Neural crest cell (in vitro differentiated cells): ENCODE measurements at regions not wholly inside any gene's neighbourhood (a gene's known extent, or its start where the extent isn't known, plus 50 kb on each side); places are given as distances from the start of the nearest gene placed in this dataset.

ENCODE experiments used
- DNase-seq: peaks from one replicate; pipeline ENCODE4 v3.0.0; 2021; ENCODE audit warnings: low read depth, mixed read lengths, low spot score
- H3K27ac Mint-ChIP-seq: one replicate; pipeline ENCODE4 v1.8.0; 2021; ENCODE audit warnings: mild to moderate bottlenecking, mixed read lengths; ENCODE audit not compliant: unreplicated experiment
- H3K27me3 Mint-ChIP-seq: 2 replicates; pipeline ENCODE4 v1.8.0; 2021; ENCODE audit warnings: low read depth, mild to moderate bottlenecking, mixed read lengths
- H3K36me3 Mint-ChIP-seq: 2 replicates; pipeline ENCODE4 v1.8.0; 2021; ENCODE audit warnings: low read depth, mild to moderate bottlenecking, mixed read lengths
- H3K4me1 Mint-ChIP-seq: 2 replicates; pipeline ENCODE4 v1.8.0; 2021; ENCODE audit warnings: mixed read lengths
- H3K4me3 Mint-ChIP-seq: one replicate; pipeline ENCODE4 v1.8.0; 2021; ENCODE audit warnings: mild to moderate bottlenecking, mixed read lengths
- H3K9me3 Mint-ChIP-seq: 2 replicates; pipeline ENCODE4 v1.8.0; 2021; ENCODE audit warnings: mixed read lengths
- TF ChIP-seq, protein P1 (sequence below): fragments of 200-600 bp; sonication (generic); conservative IDR thresholded peaks from 2 replicates; pipeline ENCODE4 v1.5.0; 2021; ENCODE audit warnings: antibody characterized with exemption, mild to moderate bottlenecking

DNA sequence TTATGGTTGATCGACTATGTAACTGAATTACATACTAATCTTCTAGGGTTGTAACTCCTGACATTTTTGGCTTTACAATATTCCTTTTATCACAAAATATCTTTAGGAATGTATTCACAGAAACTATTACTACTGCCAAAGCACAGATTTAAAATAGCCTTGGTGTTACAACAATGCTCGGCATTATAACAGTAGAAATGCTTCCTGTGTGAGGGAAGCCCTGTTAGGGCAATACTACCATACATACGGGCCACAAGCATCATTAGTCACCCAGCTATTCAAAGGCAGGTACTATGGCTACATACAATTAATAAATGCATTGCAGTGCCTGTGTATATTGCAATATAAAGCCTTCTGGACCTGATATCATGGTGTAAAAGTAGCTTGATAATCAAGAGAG is 517.8 kb downstream of the C12orf50 start:
- Mint-ChIP-seq H3K27ac (no peak overlapping the region), H3K36me3 (no peaks in the 10 kb centered on the region)

DNA sequence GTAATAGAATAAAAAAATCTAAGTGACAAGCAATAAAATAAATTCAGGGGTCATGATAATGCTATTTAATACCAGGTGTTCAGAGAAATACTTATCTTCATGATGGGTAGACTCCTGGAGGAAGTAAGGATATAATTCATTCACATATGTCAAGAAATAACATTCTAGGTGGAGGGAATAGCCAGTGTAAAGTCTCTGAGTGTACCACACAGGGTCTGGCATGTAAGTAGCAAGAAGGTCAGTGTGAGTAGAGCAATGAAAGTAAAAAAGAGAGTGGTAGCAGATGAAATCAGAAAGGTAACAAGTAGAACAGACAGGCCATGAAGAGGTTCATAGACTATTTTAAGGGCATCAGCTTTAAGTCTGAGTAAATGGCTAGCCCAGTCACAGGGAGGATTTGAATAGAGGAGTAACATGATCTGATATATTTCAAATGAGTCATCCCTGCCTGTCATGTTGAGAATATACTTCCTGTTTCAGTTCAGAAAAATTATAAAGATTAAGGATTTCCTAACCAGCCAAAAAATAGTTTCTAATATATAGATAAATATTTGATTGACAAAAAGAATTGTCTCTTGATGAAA is 519.9 kb downstream of the C12orf50 start:
- DNase-seq: no peak
- no peaks in the 10 kb centered on the region for H3K36me3 Mint-ChIP-seq

More for the DNA sequence above, 517.8 kb downstream of the C12orf50 start:
- Mint-ChIP-seq H3K9me3 (peaks cover 3% of the 10 kb centered on the region), H3K27me3 (no peaks in the 10 kb centered on the region), H3K4me3 (no peak overlapping the region), H3K4me1 (no peaks in the 10 kb centered on the region)
- no peak for DNase-seq
- TF ChIP-seq, protein P1, sequence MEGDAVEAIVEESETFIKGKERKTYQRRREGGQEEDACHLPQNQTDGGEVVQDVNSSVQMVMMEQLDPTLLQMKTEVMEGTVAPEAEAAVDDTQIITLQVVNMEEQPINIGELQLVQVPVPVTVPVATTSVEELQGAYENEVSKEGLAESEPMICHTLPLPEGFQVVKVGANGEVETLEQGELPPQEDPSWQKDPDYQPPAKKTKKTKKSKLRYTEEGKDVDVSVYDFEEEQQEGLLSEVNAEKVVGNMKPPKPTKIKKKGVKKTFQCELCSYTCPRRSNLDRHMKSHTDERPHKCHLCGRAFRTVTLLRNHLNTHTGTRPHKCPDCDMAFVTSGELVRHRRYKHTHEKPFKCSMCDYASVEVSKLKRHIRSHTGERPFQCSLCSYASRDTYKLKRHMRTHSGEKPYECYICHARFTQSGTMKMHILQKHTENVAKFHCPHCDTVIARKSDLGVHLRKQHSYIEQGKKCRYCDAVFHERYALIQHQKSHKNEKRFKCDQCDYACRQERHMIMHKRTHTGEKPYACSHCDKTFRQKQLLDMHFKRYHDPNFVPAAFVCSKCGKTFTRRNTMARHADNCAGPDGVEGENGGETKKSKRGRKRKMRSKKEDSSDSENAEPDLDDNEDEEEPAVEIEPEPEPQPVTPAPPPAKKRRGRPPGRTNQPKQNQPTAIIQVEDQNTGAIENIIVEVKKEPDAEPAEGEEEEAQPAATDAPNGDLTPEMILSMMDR: no peak

DNA sequence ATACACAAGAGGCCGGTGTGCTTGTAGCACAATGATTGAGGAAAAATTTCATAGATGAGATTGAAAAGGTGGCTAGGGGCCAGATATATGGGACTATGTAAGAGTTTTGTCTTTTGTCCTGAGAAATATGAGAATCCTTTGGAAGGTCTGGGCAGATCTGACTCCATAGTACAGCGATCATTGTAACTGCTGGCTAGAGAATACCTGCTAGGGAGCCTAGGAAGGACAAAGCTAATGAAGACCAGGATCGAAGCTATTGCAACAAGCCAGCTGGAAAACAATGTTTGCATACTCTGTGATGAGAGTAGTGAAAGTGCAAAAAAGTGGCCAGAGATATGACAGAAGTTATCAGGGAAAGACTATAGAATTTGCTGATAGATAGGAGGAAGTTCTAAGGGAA is 537.6 kb downstream of the C12orf50 start:
- Mint-ChIP-seq H3K4me1 (no peaks in the 10 kb centered on the region), H3K4me3 (no peak overlapping the region), H3K27ac (no peak overlapping the region), H3K27me3 (no peaks in the 10 kb centered on the region), H3K36me3 (no peaks in the 10 kb centered on the region), H3K9me3 (no peaks in the 10 kb centered on the region)
- DNase-seq: no peak
- TF ChIP-seq, protein P1: no peak

More for the DNA sequence above, 519.9 kb downstream of the C12orf50 start:
- no peak overlapping the region for H3K4me3 Mint-ChIP-seq
- TF ChIP-seq, protein P1: no peak
- no peak overlapping the region for H3K27ac Mint-ChIP-seq
- no peaks in the 10 kb centered on the region for H3K4me1 Mint-ChIP-seq
- peaks cover 3% of the 10 kb centered on the region for H3K9me3 Mint-ChIP-seq
- H3K27me3 Mint-ChIP-seq: no peaks in the 10 kb centered on the region

DNA sequence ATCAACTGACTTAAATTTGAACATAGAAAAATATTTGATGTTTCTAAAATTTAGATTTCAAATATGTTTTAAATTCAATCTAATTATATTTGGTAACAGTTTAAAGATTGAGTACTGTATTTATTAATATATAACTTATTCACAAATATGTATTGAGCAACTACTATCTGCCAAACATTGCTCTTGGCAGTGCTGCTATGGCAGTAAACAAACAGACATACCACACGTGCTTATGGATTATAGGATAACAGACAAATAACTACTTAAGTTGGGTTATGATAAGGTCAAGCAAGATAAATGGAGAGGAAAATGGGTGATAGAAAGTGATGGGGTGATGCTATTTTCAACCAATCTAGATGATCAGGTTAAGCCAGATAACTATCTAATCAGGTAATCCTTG is 538.1 kb downstream of the C12orf50 start:
- H3K4me3 Mint-ChIP-seq: no peak overlapping the region
- H3K36me3 Mint-ChIP-seq: no peaks in the 10 kb centered on the region
- no peaks in the 10 kb centered on the region for H3K9me3 Mint-ChIP-seq
- H3K27me3 Mint-ChIP-seq: no peaks in the 10 kb centered on the region
- no peak overlapping the region for H3K27ac Mint-ChIP-seq
- no peak for DNase-seq
- TF ChIP-seq, protein P1: no peak
- H3K4me1 Mint-ChIP-seq: no peaks in the 10 kb centered on the region

DNA sequence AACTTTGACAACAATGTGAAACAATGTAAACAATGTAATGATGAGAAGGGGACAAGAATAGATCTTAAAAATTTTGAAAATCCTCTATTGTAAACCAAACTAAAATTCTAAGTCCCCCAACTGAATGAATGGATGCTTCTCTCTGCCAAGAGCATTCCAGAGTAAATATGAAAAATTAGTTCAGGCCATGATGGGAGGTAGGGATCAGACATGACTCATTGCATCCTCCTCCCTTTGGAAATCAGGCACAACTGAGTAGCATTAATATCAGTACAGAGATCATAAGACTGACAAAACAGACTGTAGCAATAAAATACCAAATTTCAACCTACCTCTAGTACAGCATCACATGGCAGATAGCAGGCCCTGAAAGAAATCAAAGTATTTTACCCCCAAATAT is 559.9 kb downstream of the C12orf50 start:
- no peak overlapping the region for H3K4me3 Mint-ChIP-seq
- no peaks in the 10 kb centered on the region for H3K27me3 Mint-ChIP-seq
- no peak overlapping the region for H3K27ac Mint-ChIP-seq
- no peaks in the 10 kb centered on the region for H3K36me3 Mint-ChIP-seq
- no peaks in the 10 kb centered on the region for H3K4me1 Mint-ChIP-seq
- H3K9me3 Mint-ChIP-seq: peaks cover 3% of the 10 kb centered on the region
- TF ChIP-seq, protein P1: no peak
- DNase-seq: no peak
